GM19240 (cell line): ENCODE measurements at regions not wholly inside any gene's neighbourhood (a gene's known extent, or its start where the extent isn't known, plus 50 kb on each side); places are given as distances from the start of the nearest gene placed in this dataset.

ENCODE experiments used
- DNase-seq: peaks from one replicate; pipeline ENCODE4 v3.0.0; 2011; ENCODE audit warnings: low spot score; ENCODE audit not compliant: insufficient read length

- no peak for DNase-seq
Measured at GRCh38 chr5:51276250-51276649, 107.0 kb upstream of the ISL1 start.

DNA sequence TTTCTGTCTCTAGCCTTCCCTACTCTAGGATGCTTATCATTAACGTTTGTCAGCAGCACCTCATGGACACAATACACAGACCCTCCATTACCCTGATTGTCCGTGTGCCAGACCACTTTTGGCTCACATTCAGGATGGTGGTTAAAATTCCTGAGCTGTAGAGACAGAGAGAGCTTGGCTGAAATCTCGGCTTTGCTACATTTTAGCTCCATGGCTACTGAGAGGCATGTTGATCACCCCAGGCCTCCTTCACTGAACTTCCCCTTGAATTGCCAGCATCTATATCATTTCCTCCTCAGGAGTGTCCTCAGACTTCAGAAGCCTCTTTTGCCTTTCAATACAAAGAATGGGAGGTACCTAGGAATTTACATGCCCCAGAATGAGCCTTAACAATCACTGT is 104.7 kb upstream of the ISL1 start:
- no peak for DNase-seq

- DNase-seq = no peak
Measured at GRCh38 chr5:51279983-51280706, 103.1 kb upstream of the ISL1 start.

DNA sequence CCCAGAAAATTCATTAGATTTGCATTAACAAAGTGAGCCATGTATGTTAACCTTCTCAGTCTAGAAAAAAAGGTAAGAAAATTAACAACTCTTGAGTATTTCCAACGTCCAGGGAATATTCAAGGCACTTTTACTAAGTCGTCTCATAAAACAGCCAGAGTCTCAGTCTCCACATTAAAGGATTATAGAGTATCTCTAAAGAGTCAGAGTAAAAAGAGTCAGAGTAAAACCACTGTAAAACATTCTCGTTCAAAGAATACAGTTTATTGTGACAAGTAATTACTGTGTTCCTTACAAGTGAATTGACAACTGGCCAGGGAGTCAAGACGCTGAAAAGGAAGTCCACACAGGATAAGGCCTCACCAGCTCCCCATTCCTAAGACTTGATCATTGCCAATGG is 97.2 kb upstream of the ISL1 start:
- no peak for DNase-seq

GRCh38 chr5:51302343-51302742 is 80.9 kb upstream of the ISL1 start:
- DNase-seq = no peak

DNA sequence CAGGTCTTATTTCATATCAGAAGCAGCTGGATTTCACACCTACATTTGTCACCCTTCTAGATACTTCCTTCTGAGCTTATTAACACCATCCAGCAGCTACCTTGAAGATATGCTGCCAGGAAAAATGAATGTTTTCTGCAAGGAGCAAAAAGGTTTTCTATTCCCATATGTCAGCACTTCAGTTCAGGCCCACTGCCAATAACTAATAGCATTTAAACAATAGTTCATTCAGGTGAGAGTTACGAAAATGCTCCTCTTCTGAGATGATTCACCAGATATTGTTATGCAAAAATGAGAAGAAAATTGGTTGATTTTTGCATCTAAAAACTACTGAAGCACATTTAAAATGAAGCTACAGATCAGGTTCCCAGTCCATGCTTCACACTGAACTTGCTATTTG is 56.4 kb upstream of the ISL1 start:
- no peak for DNase-seq
